SJSA1 (cell line): ENCODE measurements at regions not wholly inside any gene's neighbourhood (a gene's known extent, or its start where the extent isn't known, plus 50 kb on each side); places are given as distances from the start of the nearest gene placed in this dataset.

Experiments
- DNase-seq, 2 experiments: peaks; one replicate each; pipeline ENCODE4 v3.0.0-alpha.2; 2015 to 2020; ENCODE audit warnings: low spot score in 2 of 2, low read depth in 1 of 2
- H3K27ac ChIP-seq: fragments of 250-450 bp; sonication (Bioruptor Pico); 2 replicates; pipeline ENCODE4 v1.5.1; 2020; ENCODE audit warnings: mild to moderate bottlenecking, moderate library complexity
- H3K27me3 ChIP-seq: fragments of 250-450 bp; sonication (Bioruptor Pico); replicated peaks from 2 replicates; pipeline ENCODE4 v1.5.1; 2020; ENCODE audit warnings: mild to moderate bottlenecking, moderate library complexity
- H3K36me3 ChIP-seq: fragments of 250-450 bp; sonication (Bioruptor Pico); 2 replicates; pipeline ENCODE4 v1.5.1; 2020; ENCODE audit warnings: mild to moderate bottlenecking
- H3K4me1 ChIP-seq: fragments of 250-450 bp; sonication (Bioruptor Pico); replicated peaks from 2 replicates; pipeline ENCODE4 v1.6.1; 2021; ENCODE audit warnings: mild to moderate bottlenecking
- H3K4me3 ChIP-seq: fragments of 250-450 bp; sonication (Bioruptor Pico); 2 replicates; pipeline ENCODE4 v1.5.1; 2020; ENCODE audit warnings: mild to moderate bottlenecking
- H3K9me3 ChIP-seq: fragments of 250-450 bp; sonication (Bioruptor Pico); replicated peaks from 2 replicates; pipeline ENCODE4 v1.5.1; 2020; ENCODE audit warnings: mild to moderate bottlenecking

- H3K4me3 ChIP-seq = no peak overlapping the region
- DNase-seq = no peak
- peaks cover 5% of the 10 kb centered on the region; the same call in 1 of the 2 replicates for H3K9me3 ChIP-seq
- H3K36me3 ChIP-seq = no peaks in the 10 kb centered on the region
- H3K27ac ChIP-seq = no peak overlapping the region
- peaks cover 3% of the 10 kb centered on the region; the same call in 1 of the 2 replicates for H3K27me3 ChIP-seq
- 0 out of 2 replicates have a peak, but pooled peaks cover 3% of the 10 kb centered on the region for H3K4me1 ChIP-seq
Measured at GRCh38 chr16:66278604-66279262, 87.8 kb upstream of the CDH5 start.

GRCh38 chr16:66278111-66278531 lies 88.4 kb upstream of the CDH5 start:
- H3K36me3 ChIP-seq = no peaks in the 10 kb centered on the region
- H3K9me3 ChIP-seq = peaks cover 5% of the 10 kb centered on the region; the same call in 1 of the 2 replicates
- peak in 1 of 2 experiments; percentile 28 for DNase-seq
- H3K27me3 ChIP-seq = peaks cover 3% of the 10 kb centered on the region; the same call in 1 of the 2 replicates
- 0 out of 2 replicates have a peak, but pooled peaks cover 3% of the 10 kb centered on the region for H3K4me1 ChIP-seq
- no peak overlapping the region for H3K4me3 ChIP-seq
- H3K27ac ChIP-seq = no peak overlapping the region

GRCh38 chr16:66277311-66278070 lies 89.0 kb upstream of the CDH5 start:
- Histone ChIP-seq H3K4me1 (0 out of 2 replicates have a peak, but pooled peaks cover 3% of the 10 kb centered on the region), H3K27me3 (peaks cover 3% of the 10 kb centered on the region; the same call in 1 of the 2 replicates), H3K4me3 (no peak overlapping the region), H3K27ac (no peak overlapping the region), H3K9me3 (peaks cover 5% of the 10 kb centered on the region; the same call in 1 of the 2 replicates), H3K36me3 (no peaks in the 10 kb centered on the region)
- DNase-seq = peak in 1 of 2 experiments; percentile 24

GRCh38 chr16:66275775-66276428 lies 90.6 kb upstream of the CDH5 start:
- H3K36me3 ChIP-seq = no peaks in the 10 kb centered on the region
- no peak overlapping the region for H3K27ac ChIP-seq
- peaks cover 5% of the 10 kb centered on the region; the same call in 1 of the 2 replicates for H3K9me3 ChIP-seq
- no peaks in the 10 kb centered on the region; the same call in 1 of the 2 replicates for H3K27me3 ChIP-seq
- H3K4me3 ChIP-seq = no peak overlapping the region
- DNase-seq = peak in 1 of 2 experiments; percentile 50
- H3K4me1 ChIP-seq = peaks cover 10% of the 10 kb centered on the region; the same call in 1 of the 2 replicates

GRCh38 chr16:66274335-66275110 lies 92.0 kb upstream of the CDH5 start:
- H3K4me3 ChIP-seq = no peak overlapping the region
- H3K27ac ChIP-seq = no peak overlapping the region
- peak in 1 of 2 experiments; percentile 24 for DNase-seq
- no peaks in the 10 kb centered on the region for H3K27me3 ChIP-seq
- no peaks in the 10 kb centered on the region for H3K36me3 ChIP-seq
- peaks cover 20% of the 10 kb centered on the region for H3K4me1 ChIP-seq
- peaks cover under 1% of the 10 kb centered on the region; the same call in 1 of the 2 replicates for H3K9me3 ChIP-seq

GRCh38 chr16:66273644-66274334 lies 92.7 kb upstream of the CDH5 start:
- Histone ChIP-seq H3K4me3 (no peak overlapping the region), H3K27me3 (no peaks in the 10 kb centered on the region), H3K36me3 (no peaks in the 10 kb centered on the region), H3K9me3 (no peaks in the 10 kb centered on the region), H3K27ac (no peak overlapping the region), H3K4me1 (peaks cover 22% of the 10 kb centered on the region)
- peak in 1 of 2 experiments; percentile 33 for DNase-seq

GRCh38 chr16:66273053-66273452 lies 93.4 kb upstream of the CDH5 start:
- Histone ChIP-seq H3K27ac (no peak overlapping the region), H3K36me3 (no peaks in the 10 kb centered on the region), H3K27me3 (no peaks in the 10 kb centered on the region), H3K4me3 (no peak overlapping the region), H3K4me1 (peaks cover 30% of the 10 kb centered on the region), H3K9me3 (no peaks in the 10 kb centered on the region)
- peak in 1 of 2 experiments; percentile 28 for DNase-seq

- Histone ChIP-seq H3K4me3 (no peak overlapping the region), H3K27me3 (no peaks in the 10 kb centered on the region), H3K27ac (no peak overlapping the region), H3K9me3 (no peaks in the 10 kb centered on the region), H3K36me3 (no peaks in the 10 kb centered on the region), H3K4me1 (peaks cover 36% of the 10 kb centered on the region)
- peak in 1 of 2 experiments; percentile 29 for DNase-seq
Measured at GRCh38 chr16:66272461-66272860, 94.0 kb upstream of the CDH5 start.

GRCh38 chr16:66271074-66272060 lies 95.1 kb upstream of the CDH5 start:
- peaks cover 47% of the 10 kb centered on the region for H3K4me1 ChIP-seq

GRCh38 chr16:66270333-66270927 lies 96.1 kb upstream of the CDH5 start:
- peak overlapping the region; percentile 56 for H3K27ac ChIP-seq
- no peaks in the 10 kb centered on the region for H3K9me3 ChIP-seq
- no peaks in the 10 kb centered on the region for H3K36me3 ChIP-seq
- H3K4me3 ChIP-seq = peak overlapping the region; percentile 22; the same call in 1 of the 2 replicates
- H3K4me1 ChIP-seq = peaks cover 56% of the 10 kb centered on the region
- peak; percentile 74 to 83 for DNase-seq
- no peaks in the 10 kb centered on the region for H3K27me3 ChIP-seq

More at GRCh38 chr16:66271074-66272060, 95.1 kb upstream of the CDH5 start:
- no peaks in the 10 kb centered on the region for H3K27me3 ChIP-seq
- no peaks in the 10 kb centered on the region for H3K9me3 ChIP-seq
- H3K27ac ChIP-seq = no peak overlapping the region
- no peak overlapping the region for H3K4me3 ChIP-seq
- DNase-seq = peak in 1 of 2 experiments; percentile 31
- no peaks in the 10 kb centered on the region for H3K36me3 ChIP-seq

- Histone ChIP-seq H3K4me3 (peak overlapping the region; percentile 22; the same call in 1 of the 2 replicates), H3K27ac (peak overlapping the region; percentile 56), H3K36me3 (no peaks in the 10 kb centered on the region), H3K4me1 (peaks cover 63% of the 10 kb centered on the region), H3K9me3 (no peaks in the 10 kb centered on the region), H3K27me3 (no peaks in the 10 kb centered on the region)
- peak in 1 of 2 experiments; percentile 38 for DNase-seq
Measured at GRCh38 chr16:66269617-66270332, 96.7 kb upstream of the CDH5 start.
